GM12864 (cell line): ENCODE measurements at regions not wholly inside any gene's neighbourhood (a gene's known extent, or its start where the extent isn't known, plus 50 kb on each side); places are given as distances from the start of the nearest gene placed in this dataset.

Experiments used
- DNase-seq: peaks from one replicate; pipeline ENCODE4 v3.0.0-alpha.2; 2011; ENCODE audit warnings: low read depth
- H3K4me3 ChIP-seq: 2 replicates; pipeline ENCODE4 v1.5.1; 2011; ENCODE audit warnings: mild to moderate bottlenecking, low read depth, low read length, control low read depth
- TF ChIP-seq, protein P1 (sequence below): IDR thresholded peaks from 2 replicates; pipeline ENCODE4 v1.5.1; 2011; ENCODE audit warnings: low read depth, mild to moderate bottlenecking, moderate library complexity, low read length, control low read depth, inconsistent platforms; ENCODE audit errors: missing control alignments

DNA sequence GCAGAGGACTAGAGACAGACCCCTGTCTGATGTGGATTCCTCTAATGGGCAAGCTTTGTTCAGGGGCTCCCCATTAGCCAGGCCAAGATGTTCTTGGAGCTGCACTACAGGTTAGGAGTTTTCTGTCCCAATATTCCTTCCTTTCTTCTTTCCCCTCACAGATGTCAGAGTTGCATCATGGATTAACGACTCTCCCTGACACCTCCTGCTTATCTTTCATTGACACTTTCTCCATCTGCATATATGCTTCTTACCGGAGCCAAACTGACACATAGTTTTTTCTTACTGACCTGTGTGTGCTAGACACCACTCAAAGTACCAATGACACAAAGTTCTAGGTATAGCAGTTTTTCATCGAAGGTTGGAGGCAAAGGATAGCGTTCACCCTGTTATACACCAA lies 228.6 kb upstream of the HCCS start:
- DNase-seq = no peak

DNA sequence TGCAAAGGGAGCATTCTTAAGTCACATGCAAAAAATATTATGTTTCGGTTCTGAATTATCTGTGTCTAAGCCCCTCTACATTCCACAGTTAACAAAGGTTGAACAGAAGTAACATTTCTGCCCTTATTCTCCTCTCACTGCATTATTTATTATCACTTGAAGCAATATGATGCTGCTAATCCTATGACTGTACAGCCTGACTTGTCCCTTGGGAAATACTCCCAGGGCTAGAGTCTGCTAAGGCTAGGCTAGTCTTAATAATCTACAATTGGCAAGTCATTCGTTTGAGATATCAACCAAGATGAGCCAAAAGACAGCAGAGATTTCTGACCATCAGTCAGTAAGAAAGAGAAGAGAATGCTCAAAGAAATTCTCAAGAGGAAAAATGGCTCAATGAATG lies 226.9 kb upstream of the HCCS start:
- TF ChIP-seq, protein P1, sequence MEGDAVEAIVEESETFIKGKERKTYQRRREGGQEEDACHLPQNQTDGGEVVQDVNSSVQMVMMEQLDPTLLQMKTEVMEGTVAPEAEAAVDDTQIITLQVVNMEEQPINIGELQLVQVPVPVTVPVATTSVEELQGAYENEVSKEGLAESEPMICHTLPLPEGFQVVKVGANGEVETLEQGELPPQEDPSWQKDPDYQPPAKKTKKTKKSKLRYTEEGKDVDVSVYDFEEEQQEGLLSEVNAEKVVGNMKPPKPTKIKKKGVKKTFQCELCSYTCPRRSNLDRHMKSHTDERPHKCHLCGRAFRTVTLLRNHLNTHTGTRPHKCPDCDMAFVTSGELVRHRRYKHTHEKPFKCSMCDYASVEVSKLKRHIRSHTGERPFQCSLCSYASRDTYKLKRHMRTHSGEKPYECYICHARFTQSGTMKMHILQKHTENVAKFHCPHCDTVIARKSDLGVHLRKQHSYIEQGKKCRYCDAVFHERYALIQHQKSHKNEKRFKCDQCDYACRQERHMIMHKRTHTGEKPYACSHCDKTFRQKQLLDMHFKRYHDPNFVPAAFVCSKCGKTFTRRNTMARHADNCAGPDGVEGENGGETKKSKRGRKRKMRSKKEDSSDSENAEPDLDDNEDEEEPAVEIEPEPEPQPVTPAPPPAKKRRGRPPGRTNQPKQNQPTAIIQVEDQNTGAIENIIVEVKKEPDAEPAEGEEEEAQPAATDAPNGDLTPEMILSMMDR = no peak
- no peak for DNase-seq
- H3K4me3 ChIP-seq = no peak overlapping the region

More for the DNA sequence above, 228.6 kb upstream of the HCCS start:
- TF ChIP-seq, protein P1 = no peak
- no peak overlapping the region for H3K4me3 ChIP-seq

DNA sequence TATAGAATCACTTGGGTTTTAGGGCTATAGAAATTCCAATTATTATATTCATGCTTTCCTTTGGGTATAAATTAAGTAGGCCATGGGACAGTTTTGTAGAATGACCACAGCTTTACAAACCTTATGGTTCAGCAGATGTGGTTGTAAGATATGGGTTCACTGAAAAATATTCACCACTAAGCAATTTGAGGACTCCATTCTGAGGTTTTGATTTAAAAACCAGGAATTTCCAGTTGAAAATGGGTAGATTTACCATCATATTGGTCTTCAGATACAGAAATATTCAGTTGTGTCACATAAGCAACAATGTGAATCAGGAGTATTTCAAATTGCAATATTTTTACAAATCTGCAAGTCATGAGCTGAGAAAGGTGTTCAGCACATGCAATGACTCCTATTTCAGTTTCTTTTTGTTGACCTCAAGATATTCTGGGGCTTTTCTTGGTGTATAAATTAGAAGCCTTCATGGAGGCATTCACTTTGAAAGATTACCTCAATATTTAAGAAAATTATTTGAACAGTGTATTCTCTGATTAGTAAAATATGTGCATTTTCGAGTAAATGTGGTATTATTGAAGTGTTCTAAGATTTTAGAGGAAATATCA lies 218.4 kb upstream of the HCCS start:
- DNase-seq = no peak
- TF ChIP-seq, protein P1 = no peak
- no peak overlapping the region for H3K4me3 ChIP-seq

DNA sequence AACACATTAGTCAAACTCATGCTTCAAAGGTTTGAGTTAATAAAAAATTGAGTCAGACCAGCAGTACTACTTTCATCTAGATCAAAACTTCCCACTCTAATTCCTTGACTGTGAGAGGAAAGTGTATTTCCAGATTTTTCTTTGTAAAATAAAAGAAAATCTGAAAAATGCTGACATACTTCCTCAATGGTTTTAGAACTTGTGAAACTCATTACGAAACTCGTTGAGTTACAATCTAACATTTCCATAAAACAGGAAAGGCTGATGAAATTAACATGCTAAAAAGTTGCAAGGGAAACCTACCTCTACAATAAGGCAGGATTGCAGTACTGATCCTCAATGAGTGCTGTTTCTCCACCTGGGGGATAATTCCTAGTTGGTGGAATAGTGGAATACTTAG lies 217.8 kb upstream of the HCCS start:
- TF ChIP-seq, protein P1 = no peak

DNA sequence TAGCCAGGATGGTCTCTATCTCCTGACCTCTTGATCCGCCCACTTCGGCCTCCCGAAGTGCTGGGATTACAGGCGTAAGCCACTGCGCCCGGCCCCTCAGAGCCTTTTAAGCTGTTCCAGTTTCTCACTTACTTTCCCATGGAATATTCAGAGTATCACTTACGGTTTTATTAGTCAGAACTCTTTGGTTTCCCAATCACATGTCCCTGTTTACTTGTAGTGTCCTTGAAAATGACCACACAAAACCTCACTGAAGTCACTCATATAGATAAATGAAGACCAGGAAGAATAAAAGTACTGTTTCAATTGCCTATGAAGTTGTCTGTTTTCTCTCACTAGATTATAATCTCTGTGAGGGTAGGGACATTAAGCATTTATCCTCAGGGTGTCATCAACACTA lies 217.2 kb upstream of the HCCS start:
- TF ChIP-seq, protein P1 = no peak
- DNase-seq = no peak
- no peak overlapping the region for H3K4me3 ChIP-seq

More for the DNA sequence above, 217.8 kb upstream of the HCCS start:
- no peak overlapping the region for H3K4me3 ChIP-seq
- DNase-seq = no peak

DNA sequence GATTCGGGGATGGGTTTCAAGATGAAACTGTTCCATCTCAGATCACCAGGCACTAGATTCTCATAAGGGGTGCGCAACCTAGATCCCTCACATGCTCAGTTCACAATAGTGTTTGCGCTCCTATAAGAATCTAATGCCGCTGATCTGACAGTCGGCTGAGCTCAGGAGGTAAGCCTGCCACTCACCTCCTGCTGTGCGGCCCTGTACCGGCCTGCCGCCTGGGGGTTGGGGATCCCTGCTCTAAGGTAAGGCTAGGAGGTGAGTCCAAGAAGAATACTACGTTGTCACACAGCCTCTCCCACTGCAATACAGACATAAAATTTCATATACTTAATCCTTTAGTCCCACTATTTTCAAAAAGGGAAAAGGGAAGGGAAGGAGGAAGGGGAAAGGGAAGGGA lies 213.4 kb upstream of the HCCS start:
- TF ChIP-seq, protein P1 = no peak
- DNase-seq = no peak
- H3K4me3 ChIP-seq = no peak overlapping the region

DNA sequence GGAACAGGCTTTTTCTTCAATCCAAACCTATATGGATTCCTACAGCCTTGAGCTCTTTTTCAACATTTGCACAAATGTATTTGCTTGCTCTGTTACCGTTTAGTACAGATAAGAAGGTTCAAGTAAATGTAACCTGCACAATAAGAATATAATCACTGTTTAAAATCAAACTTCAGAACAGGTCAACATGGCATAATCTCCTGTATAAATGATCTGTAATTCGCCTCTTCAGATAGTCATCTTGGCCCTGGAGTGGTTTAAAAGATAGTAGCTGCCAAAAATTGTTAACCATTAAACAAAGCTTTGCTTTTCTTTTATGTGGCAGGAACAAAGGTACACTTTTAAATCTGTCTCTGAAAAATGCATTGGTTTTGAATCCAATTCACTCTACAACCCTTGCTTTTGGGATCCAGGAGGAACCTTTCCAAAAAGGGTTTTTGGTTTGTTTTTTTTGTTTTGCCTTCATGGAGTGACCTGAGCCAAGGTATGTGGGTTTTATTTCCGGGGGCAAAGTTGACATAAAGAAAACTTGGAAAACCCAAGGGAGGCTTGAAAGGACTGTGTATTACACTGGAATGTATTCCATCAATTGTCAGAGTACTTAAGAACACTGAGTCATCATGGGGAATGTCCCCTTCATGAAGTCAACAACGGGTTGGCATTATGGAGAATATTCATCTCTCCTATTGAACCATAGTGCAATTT lies 210.4 kb upstream of the HCCS start:
- TF ChIP-seq, protein P1 = no peak
- no peak for DNase-seq
- H3K4me3 ChIP-seq = no peak overlapping the region
